GM12878 (cell line): ENCODE measurements at regions not wholly inside any gene's neighbourhood (a gene's known extent, or its start where the extent isn't known, plus 50 kb on each side); places are given as distances from the start of the nearest gene placed in this dataset.

Source experiments
- ATAC-seq: fragments of 200-7000 bp; cut with Tn5 transposase; 3 replicates; pipeline ENCODE4 v1.9.1; 2020; ENCODE audit warnings: mild to moderate bottlenecking, moderate library complexity
- BruUV-seq: library from RNA; stranded (reverse); fragments of 400-500 nt; replicated peaks from 2 replicates; lab custom pipeline; 2021; lab: Mats Ljungman, UMichigan
- CTCF ChIA-PET: fragments of 300-600 bp; sonication (Branson Sonifier 250); formaldehyde crosslinking; extraction: SDS; loops from one replicate; lab custom pipeline; 2021; ENCODE audit warnings: inconsistent platforms; lab: Yijun Ruan, JAX
- POLR2A ChIA-PET: fragments of 350-600 bp; formaldehyde crosslinking; extraction: SDS; loops from one replicate; lab custom pipeline; 2021; ENCODE audit warnings: inconsistent platforms; lab: Charles Lee
- RAD21 ChIA-PET: fragments of 300-600 bp; sonication (Branson Sonifier 250); formaldehyde crosslinking; loops from one replicate; lab custom pipeline; 2023; ENCODE audit warnings: antibody characterized with exemption; ENCODE audit not compliant: unreplicated experiment; lab: Charles Lee
- SMC1A ChIA-PET: fragments of 300-600 bp; sonication (Branson Sonifier 250); formaldehyde crosslinking; loops from one replicate; lab custom pipeline; 2023; ENCODE audit not compliant: unreplicated experiment, uncharacterized antibody; lab: Charles Lee
- DNase-seq: peaks from one replicate; pipeline ENCODE4 v3.0.0-alpha.2; 2011; ENCODE audit warnings: low read depth, low spot score
- FAIRE-seq: peaks from 3 replicates; lab custom pipeline; 2011; peaks lifted over from hg19 to GRCh38; lab: Jason Lieb, UNC
- H2AFZ ChIP-seq: 2 replicates; pipeline ENCODE4 v1.6.0; 2011; ENCODE audit warnings: low read depth, low read length, control low read depth; ENCODE audit not compliant: control insufficient read depth
- H3K27ac ChIP-seq: 2 replicates; pipeline ENCODE4 v1.5.1; 2011; ENCODE audit warnings: control low read depth; ENCODE audit not compliant: control insufficient read depth, insufficient read depth
- H3K27me3 ChIP-seq, 2 experiments: replicated peaks in 1 of 2; 2 replicates each; pipeline versions ENCODE4 v1.6.0 to v1.6.1; 2011; ENCODE audit warnings: low read length in 1 of 2; ENCODE audit not compliant: control insufficient read depth in 2 of 2, insufficient read depth in 2 of 2
- H3K36me3 ChIP-seq, 2 experiments: 2 replicates each; pipeline ENCODE4 v1.5.1; 2011; ENCODE audit warnings: low read length in 1 of 2; ENCODE audit not compliant: control insufficient read depth in 2 of 2, insufficient read depth in 2 of 2
- H3K4me1 ChIP-seq: 2 replicates; pipeline ENCODE4 v1.6.1; 2011; ENCODE audit warnings: mild to moderate bottlenecking, low read length, moderate library complexity, mixed read lengths; ENCODE audit not compliant: control insufficient read depth, insufficient read depth
- H3K4me2 ChIP-seq: 2 replicates; pipeline ENCODE4 v1.6.0; 2011; ENCODE audit warnings: control low read depth; ENCODE audit not compliant: control insufficient read depth, insufficient read depth
- H3K4me3 ChIP-seq: fragments of 200-600 bp; sonication (generic); 2 replicates; pipeline ENCODE4 v1.5.1; 2016
- H3K79me2 ChIP-seq: 2 replicates; pipeline ENCODE4 v1.6.0; 2011; ENCODE audit warnings: low read length; ENCODE audit not compliant: control insufficient read depth, insufficient read depth
- H3K9ac ChIP-seq: 2 replicates; pipeline ENCODE4 v1.8.0; 2011; ENCODE audit warnings: low read length, control low read depth, mixed read lengths; ENCODE audit not compliant: control insufficient read depth, insufficient read depth
- H3K9me3 ChIP-seq: replicated peaks from 3 replicates; pipeline ENCODE4 v1.5.1; 2011; ENCODE audit warnings: mild to moderate bottlenecking, low read length; ENCODE audit not compliant: control insufficient read depth, insufficient read depth
- H4K20me1 ChIP-seq: 2 replicates; pipeline ENCODE4 v1.6.0; 2011; ENCODE audit not compliant: control insufficient read depth, insufficient read depth
- CEBPZ ChIP-seq: fragments of 150-350 bp; IDR thresholded peaks from 2 replicates; pipeline ENCODE4 v1.6.1; 2016; ENCODE audit warnings: low read depth, low read length
- HCFC1 ChIP-seq: fragments of 150-350 bp; IDR thresholded peaks from 2 replicates; pipeline ENCODE4 v1.6.1; 2014; ENCODE audit warnings: low read length
- NR2F1 ChIP-seq: fragments of 450-650 bp; conservative IDR thresholded peaks from 2 replicates; pipeline ENCODE4 v1.6.1; 2017; ENCODE audit warnings: mild to moderate bottlenecking
- PAX5 ChIP-seq: IDR thresholded peaks from 2 replicates; pipeline ENCODE4 v1.6.1; 2011; ENCODE audit warnings: low read depth, low read length, borderline replicate concordance
- RUNX3 ChIP-seq: IDR thresholded peaks from 2 replicates; pipeline ENCODE4 v1.6.1; 2012; ENCODE audit warnings: low read length, inconsistent platforms
- SIX5 ChIP-seq: IDR thresholded peaks from 2 replicates; pipeline ENCODE4 v1.6.1; 2011; ENCODE audit warnings: mild to moderate bottlenecking, low read depth, low read length, moderate library complexity; ENCODE audit not compliant: severe bottlenecking
- SRF ChIP-seq, 2 experiments: IDR thresholded peaks; 2 replicates each; pipeline ENCODE4 v1.6.1; 2011; ENCODE audit warnings: low read depth in 2 of 2, low read length in 2 of 2, mild to moderate bottlenecking in 1 of 2, moderate library complexity in 1 of 2
- TARDBP ChIP-seq: IDR thresholded peaks from 2 replicates; pipeline ENCODE4 v1.6.1; 2016; ENCODE audit warnings: borderline replicate concordance
- USF2 ChIP-seq: IDR thresholded peaks from 2 replicates; pipeline ENCODE4 v1.6.1; 2011; ENCODE audit warnings: low read depth, low read length, improper control_type of control experiment, borderline replicate concordance
- WGBS: methylation state at CpG from one replicate; pipeline ENCODE4 v1.1.6; 2016; ENCODE audit warnings: low lambda C conversion rate; ENCODE audit not compliant: insufficient replicate concordance, insufficient coverage; ENCODE audit errors: missing lambda C conversion rate; 5-methylcytosine and 5-hydroxymethylcytosine counted together
- in situ Hi-C: fragments of 300-500 bp; cut with MboI; formaldehyde crosslinking; loops from 9 replicates; pipeline ENCODE4 v1.14.3; 2018; ENCODE audit warnings: mixed read lengths
- intact Hi-C: fragments of 100-400 bp; cut with micrococcal nuclease; formaldehyde crosslinking; loops from one replicate; pipeline ENCODE4 v1.14.2; 2022; ENCODE audit not compliant: unreplicated experiment

GRCh38 chr6:149200282-149200945, 117.1 kb upstream of the TAB2 start:
- Histone ChIP-seq H3K36me3 (no peaks in the 10 kb centered on the region), H3K79me2 (no peaks in the 10 kb centered on the region), H3K4me1 (no peaks in the 10 kb centered on the region), H3K9ac (no peak overlapping the region), H3K4me2 (no peak overlapping the region), H3K4me3 (no peak overlapping the region), H2AFZ (no peak overlapping the region), H3K9me3 (no peaks in the 10 kb centered on the region), H3K27me3 (no peaks in the 10 kb centered on the region), H3K27ac (no peak overlapping the region), H4K20me1 (no peaks in the 10 kb centered on the region)
- ChIA-PET POLR2A (no interaction called here), SMC1A (interaction anchor here (0.8 to 2.7 kb wide), 6 partner anchors 10 to 232 kb away, joined by 3 to 9 read pairs (median 4); no protein-coding TSS in a partner anchor), RAD21 (no interaction called here), CTCF (interaction anchor here (1.6 to 2.5 kb wide), 2 partner anchors 10 to 71 kb away, joined by 3 to 12 read pairs; no protein-coding TSS in a partner anchor)
- FAIRE-seq (no peak), ATAC-seq (no peak), DNase-seq (no peak)
- intact Hi-C loops (no loop called here), in situ Hi-C loops (no loop called here)
- BruUV-seq: no TSS peak
- WGBS: 50% methylated on average over 1 of the region's 1 CpG
- no peak for TF ChIP-seq PAX5
- TF ChIP-seq SIX5: no peak
- no peak for TF ChIP-seq HCFC1
- TF ChIP-seq SRF (IDR thresholded peaks at IDR 0.05; ENCODE audit: low read depth in 2 of 2, low read length in 2 of 2): no peak
- TF ChIP-seq TARDBP: no peak
- no peak for TF ChIP-seq RUNX3

- intact Hi-C loops (no loop called here), in situ Hi-C loops (no loop called here)
- Histone ChIP-seq H3K79me2 (no peaks in the 10 kb centered on the region), H3K9me3 (no peaks in the 10 kb centered on the region), H3K36me3 (no peaks in the 10 kb centered on the region), H3K27ac (no peak overlapping the region), H4K20me1 (no peaks in the 10 kb centered on the region), H2AFZ (no peak overlapping the region), H3K4me3 (no peak overlapping the region), H3K4me2 (no peak overlapping the region), H3K27me3 (no peaks in the 10 kb centered on the region), H3K9ac (no peak overlapping the region), H3K4me1 (no peaks in the 10 kb centered on the region)
- RAD21 ChIA-PET: interaction anchor here (1.0 kb wide), 1 partner anchor 191 kb away, joined by 3 read pairs; no protein-coding TSS in a partner anchor
- SMC1A ChIA-PET: interaction anchor here (0.8 to 2.7 kb wide), 5 partner anchors 11 to 28 kb away, joined by 3 to 9 read pairs (median 4); no protein-coding TSS in a partner anchor
- no peak for FAIRE-seq
- POLR2A ChIA-PET: no interaction called here
- no peak for ATAC-seq
- DNase-seq: no peak
- CTCF ChIA-PET: interaction anchor here (0.6 to 1.6 kb wide), 2 partner anchors 51 to 70 kb away, joined by 3 read pairs; no protein-coding TSS in a partner anchor
- 57% methylated on average over 7 of the region's 7 CpGs for WGBS
- no TSS peak for BruUV-seq
- TF ChIP-seq NR2F1 (no peak), USF2 (no peak), CEBPZ (no peak)
Observed at GRCh38 chr6:149201068-149201655, 116.3 kb upstream of the TAB2 start.
